Stimulated activated CD8-positive, alpha-beta memory T cell treated with anti-CD3 and anti-CD28 coated beads, Interleukin-7, amount 100 ng/mL, for 1 hour (primary cell): ENCODE measurements at regions not wholly inside any gene's neighbourhood (a gene's known extent, or its start where the extent isn't known, plus 50 kb on each side); places are given as distances from the start of the nearest gene placed in this dataset.
"Not testable (repeated sequence)": the region's sequence is repeated elsewhere in the genome, so short reads cannot be mapped to it uniquely, and the experiment has no call there.

ENCODE experiments used
- DNase-seq, 2 donors: peaks; one replicate each; pipeline ENCODE4 v3.0.0-alpha.2; 2020; ENCODE audit warnings: low read depth in 2 of 2

DNA sequence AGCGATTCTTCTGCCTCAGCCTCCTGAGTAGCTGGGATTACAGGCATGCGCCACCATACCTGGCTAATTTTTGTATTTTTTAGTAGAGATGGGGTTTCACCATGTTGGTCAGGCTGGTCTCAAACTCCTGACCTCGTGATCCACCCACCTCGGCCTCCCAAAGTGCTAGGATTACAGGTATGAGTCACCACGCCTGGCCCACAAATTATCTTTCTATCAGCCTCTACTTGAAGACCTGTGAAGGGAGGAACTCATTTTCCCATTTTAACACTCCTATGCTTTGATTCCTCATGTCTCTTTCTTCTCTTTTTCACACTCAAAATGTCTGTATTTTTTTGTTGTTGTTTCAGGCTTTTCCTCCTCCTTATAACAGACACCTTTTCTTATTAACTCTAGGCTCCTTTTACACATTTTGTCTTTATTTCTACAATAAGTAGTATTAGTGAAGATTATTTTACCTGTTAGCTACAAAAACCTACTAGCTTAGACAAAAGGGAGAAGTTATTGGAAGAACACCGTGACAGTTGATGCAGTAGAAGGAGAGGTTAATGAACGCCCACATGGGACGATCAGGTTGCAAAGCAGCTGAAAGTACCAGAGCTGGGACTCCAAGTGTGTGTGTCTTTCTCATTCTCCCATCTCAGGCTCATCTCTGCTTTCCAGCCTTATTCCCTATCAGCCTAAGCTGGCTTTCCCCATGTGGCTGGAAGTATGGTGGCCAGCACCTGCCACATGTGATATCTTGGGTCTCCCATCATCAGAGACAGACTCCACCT is 97.6 kb upstream of the AGAP1 start:
- DNase-seq: no peak

GRCh38 chr2:235398321-235398720 is 95.5 kb upstream of the AGAP1 start:
- DNase-seq: no peak

DNA sequence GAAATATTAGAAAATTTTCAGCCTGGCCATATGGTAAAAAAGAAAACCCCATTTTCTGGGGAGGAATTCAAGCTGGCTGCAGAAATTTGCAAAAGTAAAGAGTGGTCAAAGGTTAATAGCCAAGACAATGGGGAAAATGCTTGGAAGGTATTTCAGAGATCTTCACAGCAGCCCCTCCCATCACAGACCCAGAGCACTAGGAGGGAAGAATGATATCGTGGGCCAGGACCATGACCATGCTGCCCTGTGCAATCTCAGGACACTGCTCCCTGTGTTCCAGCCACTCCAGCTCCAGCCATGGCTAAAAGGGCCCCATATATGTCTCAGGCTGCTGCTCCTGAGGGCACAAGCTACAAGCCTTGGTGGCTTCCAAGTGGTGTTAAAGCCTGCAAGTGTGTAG is 93.9 kb upstream of the AGAP1 start:
- no peak for DNase-seq

DNA sequence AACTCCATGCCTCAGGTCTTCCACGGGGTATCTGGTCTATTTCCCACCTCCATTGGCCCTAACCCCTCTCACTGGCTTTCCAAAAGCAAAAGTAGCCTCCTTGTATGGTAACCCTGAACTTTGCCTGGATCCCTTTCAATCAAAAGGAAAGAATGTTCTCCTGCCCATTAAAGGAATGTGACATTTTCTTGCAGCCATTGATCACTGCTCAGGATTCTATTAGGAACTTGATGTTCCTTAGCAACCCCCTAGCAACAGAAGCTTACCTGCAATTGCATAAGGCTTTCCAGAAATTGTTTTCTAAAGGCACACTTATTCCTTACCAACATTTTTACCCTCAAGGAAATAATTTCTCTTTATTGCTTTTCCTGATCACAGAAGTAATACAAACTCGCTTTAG is 91.4 kb upstream of the AGAP1 start:
- no peak for DNase-seq

DNA sequence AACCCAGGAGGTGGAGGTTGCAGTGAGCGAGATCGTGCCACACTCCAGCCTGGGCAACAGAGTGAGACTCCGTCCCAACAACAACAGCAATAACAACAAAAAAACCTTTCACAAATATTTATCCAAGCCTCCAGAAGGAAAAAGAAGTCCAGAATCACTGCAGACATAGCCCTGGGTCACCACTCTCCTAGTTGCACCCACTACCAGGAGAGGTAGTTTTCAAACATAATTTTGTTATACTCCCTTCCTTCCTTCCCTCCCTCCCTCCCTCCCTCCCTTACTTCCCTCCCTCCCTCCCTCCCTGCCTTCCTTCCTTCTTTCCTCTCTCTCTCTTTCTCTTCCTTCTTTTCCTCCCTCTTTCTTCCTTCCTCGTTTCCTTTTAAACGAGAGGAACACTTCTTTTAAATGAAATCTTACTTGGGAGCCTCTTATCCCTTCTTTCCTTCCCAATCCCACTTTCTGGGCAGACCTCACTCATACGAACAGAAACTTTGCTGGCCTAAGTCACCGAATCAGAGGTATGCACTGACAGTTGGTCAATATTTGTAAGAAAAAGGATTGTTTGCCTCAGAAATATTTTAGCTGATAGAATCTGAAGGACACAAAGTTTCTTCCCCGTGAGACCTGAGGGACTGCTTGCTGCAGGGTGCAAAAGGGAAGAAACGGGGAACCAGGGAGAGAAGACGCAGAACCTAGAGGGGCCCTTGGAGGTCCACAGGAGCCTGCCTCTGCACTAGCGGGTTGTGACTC is 88.1 kb upstream of the AGAP1 start:
- DNase-seq: no peak

- DNase-seq: no peak
Measured at GRCh38 chr2:235406430-235406829, 87.4 kb upstream of the AGAP1 start.

- no peak for DNase-seq
Measured at GRCh38 chr2:235411905-235412485, 81.8 kb upstream of the AGAP1 start.

GRCh38 chr2:235413064-235413463 is 80.8 kb upstream of the AGAP1 start:
- no peak for DNase-seq

- no peak for DNase-seq
Measured at GRCh38 chr2:235414422-235414821, 79.4 kb upstream of the AGAP1 start.

- no peak for DNase-seq
Measured at GRCh38 chr2:235416858-235417499, 76.9 kb upstream of the AGAP1 start.

DNA sequence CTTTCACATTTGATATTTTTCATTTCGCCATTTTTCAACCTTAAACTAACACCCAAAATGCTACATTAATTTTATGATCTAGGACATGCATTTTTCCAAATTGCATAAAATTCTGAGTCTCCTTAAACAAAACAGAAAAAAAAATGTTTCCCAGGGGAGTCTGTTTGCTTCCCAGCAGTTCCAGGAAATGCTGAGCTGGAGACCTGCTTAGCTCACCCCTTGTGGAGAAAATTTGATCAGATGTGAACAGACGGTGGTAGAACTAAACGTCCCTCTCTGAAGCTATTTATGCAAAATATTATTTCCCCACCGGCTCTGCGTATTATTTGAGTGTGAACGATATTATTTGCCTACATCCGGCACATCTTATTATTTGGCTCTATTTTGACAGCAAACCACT is 74.9 kb upstream of the AGAP1 start:
- DNase-seq: no peak

DNA sequence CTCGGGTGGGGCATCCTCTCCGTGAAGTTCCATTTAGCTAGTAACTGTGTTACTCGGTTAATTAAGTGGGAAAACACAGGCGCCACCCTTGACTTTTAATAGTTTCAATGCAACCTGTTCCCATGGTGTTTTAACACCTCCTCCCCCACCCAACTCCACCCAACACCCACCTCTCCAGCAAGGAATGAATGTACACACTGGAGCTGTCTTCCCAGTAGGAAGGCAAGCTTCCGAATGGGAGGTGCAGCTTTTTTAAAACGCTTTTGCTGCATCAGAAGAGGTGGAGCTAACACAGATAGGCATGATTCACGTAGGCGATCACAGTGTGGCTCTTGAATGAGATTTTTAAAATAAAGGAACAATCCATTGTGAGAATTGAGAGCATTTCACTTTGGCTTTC is 73.8 kb upstream of the AGAP1 start:
- DNase-seq: no peak

DNA sequence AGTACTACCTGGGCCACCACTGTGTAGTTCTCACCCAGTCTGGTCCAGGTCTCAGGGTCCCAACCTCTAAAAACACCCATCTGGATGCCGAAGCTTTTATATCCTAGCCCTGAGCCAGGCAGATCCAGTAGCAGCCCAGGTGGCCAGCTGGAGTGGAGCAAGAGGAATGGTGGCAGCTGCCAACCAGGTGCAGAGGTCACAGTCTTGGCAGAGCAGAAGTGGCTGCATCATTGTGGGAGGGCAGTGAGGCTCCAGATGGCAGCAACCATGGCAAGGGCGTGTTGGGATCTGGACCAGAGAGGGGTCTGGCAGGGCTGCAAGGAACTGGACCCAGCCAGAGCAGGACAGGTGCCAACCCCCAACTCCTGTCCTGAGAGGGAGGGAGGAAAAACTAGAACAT is 72.2 kb upstream of the AGAP1 start:
- DNase-seq: no peak

GRCh38 chr2:235430366-235431083 is 63.3 kb upstream of the AGAP1 start:
- DNase-seq: no peak

DNA sequence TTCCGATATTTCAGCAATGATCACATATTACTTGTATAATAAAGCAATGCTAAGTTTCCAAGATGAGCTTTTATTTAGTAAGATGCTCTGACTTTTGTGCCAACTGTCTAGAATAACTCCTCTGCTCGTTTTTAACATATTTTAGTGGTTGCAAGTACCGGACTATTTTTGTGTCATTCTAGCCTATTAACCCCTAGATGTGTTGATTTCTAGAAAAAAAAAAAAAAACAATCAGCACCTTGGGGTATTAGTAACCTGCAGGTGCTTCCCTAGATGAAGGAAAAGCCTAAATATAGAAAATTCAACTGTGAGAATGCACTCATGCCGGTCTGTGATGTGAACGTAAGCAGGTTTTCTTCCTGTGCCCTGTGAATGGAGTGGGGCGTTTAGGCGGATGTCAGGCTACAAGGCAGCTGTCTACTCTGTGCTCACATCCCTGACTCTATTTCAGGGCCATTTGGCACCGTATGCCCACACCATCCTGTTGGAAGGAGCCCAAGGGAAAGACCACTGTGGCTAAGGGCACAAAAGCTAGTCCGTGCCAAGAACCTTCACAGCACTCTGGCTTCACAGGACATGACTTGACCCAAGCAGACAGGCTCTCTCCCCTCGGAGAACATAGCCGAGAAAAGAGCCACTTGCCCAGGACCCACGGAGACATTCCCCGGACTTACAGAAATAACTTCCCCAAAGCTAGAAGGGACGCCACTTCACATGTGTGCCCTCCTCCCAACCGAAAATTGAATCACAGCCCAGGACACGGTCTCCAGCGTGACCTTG is 60.9 kb upstream of the AGAP1 start:
- DNase-seq: no peak

DNA sequence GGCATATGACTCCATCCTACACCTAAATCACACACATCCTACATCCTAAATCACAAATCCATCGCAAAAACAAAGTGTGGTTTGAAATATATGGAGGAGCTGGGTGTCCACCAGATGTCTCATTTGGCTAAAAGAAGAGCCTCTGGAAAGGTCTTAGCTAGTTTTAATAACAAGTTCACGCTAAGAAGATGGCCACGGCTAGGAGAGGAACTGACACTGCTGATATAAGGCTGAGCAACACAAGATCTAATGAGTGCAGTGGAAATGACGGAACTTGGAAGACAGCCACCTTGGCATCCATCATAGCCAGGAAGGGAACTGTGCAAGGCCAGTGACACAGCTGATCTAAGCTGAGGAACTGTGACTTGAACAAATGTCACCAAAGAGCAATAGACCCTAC is 60.0 kb upstream of the AGAP1 start:
- no peak for DNase-seq

DNA sequence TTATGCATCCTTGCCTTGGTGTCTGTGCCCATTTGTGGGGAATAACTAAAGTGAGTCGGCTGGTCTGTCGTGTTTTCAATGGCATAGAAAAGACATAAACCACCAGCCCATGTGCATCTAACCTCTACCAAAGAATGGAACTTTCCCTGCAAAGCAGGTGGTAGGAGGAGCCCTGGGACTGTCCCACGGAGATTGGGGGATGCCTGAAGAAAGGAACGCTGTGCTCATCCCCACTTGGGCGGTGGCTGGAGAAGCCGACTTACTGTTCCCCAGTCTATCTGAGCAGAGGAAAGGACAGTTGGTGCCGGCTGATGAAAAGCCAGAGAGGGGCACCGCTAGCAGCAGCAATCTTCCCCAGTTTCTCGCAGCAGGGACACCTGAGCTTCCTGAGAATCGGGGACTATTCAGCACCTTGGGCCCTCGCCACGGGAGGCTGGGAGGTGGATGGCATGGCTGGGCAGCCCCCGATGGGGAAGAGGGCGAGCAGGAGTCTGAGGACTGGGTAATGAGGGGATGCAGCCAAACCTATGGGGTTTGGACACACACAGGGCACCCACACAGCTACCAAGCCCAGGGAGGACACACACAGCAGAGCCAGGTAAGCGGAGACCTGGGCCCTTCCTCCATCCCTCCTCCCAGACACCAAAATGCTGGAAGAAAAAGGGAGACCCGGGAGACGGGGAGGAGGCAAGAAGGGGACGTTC is 53.7 kb upstream of the AGAP1 start:
- no peak for DNase-seq

GRCh38 chr2:235443580-235443979 is 50.3 kb upstream of the AGAP1 start:
- DNase-seq: not testable (repeated sequence)
